Endothelial cell of umbilical vein (primary cell): ENCODE measurements at regions not wholly inside any gene's neighbourhood (a gene's known extent, or its start where the extent isn't known, plus 50 kb on each side); places are given as distances from the start of the nearest gene placed in this dataset.

Experiments used
- BruUV-seq: library from RNA; stranded (reverse); fragments of 400-500 nt; replicated peaks from 2 replicates; lab custom pipeline; 2021; lab: Mats Ljungman, UMichigan
- CTCF ChIA-PET: fragments of 300-600, 350-600 bp; sonication (Branson Sonifier 250); formaldehyde crosslinking; loops from one replicate; lab custom pipeline; 2021; ENCODE audit warnings: antibody characterized with exemption, inconsistent platforms; lab: Charles Lee
- POLR2A ChIA-PET: fragments of 300-600, 350-600 bp; sonication (Branson Sonifier 250); formaldehyde crosslinking; loops from one replicate; lab custom pipeline; 2021; ENCODE audit warnings: antibody characterized with exemption, inconsistent platforms; lab: Charles Lee
- DNase-seq: peaks from one replicate; pipeline ENCODE4 v3.0.0-alpha.2; 2011; ENCODE audit warnings: low read depth, low spot score
- FAIRE-seq: peaks from 2 replicates; lab custom pipeline; 2011; peaks lifted over from hg19 to GRCh38; lab: Jason Lieb, UNC
- H2AFZ ChIP-seq: 2 replicates; pipeline ENCODE4 v1.6.0; 2012; ENCODE audit warnings: low read depth, low read length, control low read depth, inconsistent platforms
- H3K27ac ChIP-seq: 2 replicates; pipeline ENCODE4 v1.5.1; 2011; ENCODE audit warnings: low read depth, mild to moderate bottlenecking, control low read depth, low read length, moderate library complexity; ENCODE audit not compliant: insufficient read depth
- H3K27me3 ChIP-seq, 2 experiments: 2 replicates each; pipeline versions ENCODE4 v1.6.0 to v1.6.1; 2011; ENCODE audit warnings: low read length in 2 of 2, mixed read lengths in 1 of 2; ENCODE audit not compliant: control insufficient read depth in 2 of 2, insufficient read depth in 2 of 2
- H3K36me3 ChIP-seq, 2 experiments: 2 replicates in 1 of 2; 3 replicates in 1 of 2; pipeline ENCODE4 v1.5.1; 2011; ENCODE audit warnings: low read length in 2 of 2, mild to moderate bottlenecking in 1 of 2, moderate library complexity in 1 of 2; ENCODE audit not compliant: control insufficient read depth in 2 of 2, insufficient read depth in 2 of 2; ENCODE audit errors: extremely low read depth in 1 of 2
- H3K4me1 ChIP-seq: 3 replicates; pipeline ENCODE4 v1.5.1; 2011; ENCODE audit warnings: mild to moderate bottlenecking, low read length; ENCODE audit not compliant: control insufficient read depth, insufficient read depth; ENCODE audit errors: extremely low read depth
- H3K4me2 ChIP-seq: 2 replicates; pipeline ENCODE4 v1.6.1; 2011; ENCODE audit warnings: low read length, control low read depth, mixed read lengths; ENCODE audit not compliant: insufficient read depth
- H3K4me3 ChIP-seq, 3 experiments: fragments of 200-600 bp in 1 of 3; sonication (generic), shearing (Covaris generic) in 1 of 3; replicated peaks in 1 of 3; 2 replicates each; pipeline ENCODE4 v1.5.1; 2011 to 2016; ENCODE audit warnings: control low read depth in 3 of 3, low read length in 3 of 3, mild to moderate bottlenecking in 2 of 3, inconsistent platforms in 1 of 3, low read depth in 1 of 3, moderate library complexity in 1 of 3; ENCODE audit not compliant: insufficient read depth in 1 of 3
- H3K79me2 ChIP-seq: 2 replicates; pipeline ENCODE4 v1.6.0; 2012; ENCODE audit warnings: low read length, inconsistent platforms; ENCODE audit not compliant: control insufficient read depth, insufficient read depth
- H3K9ac ChIP-seq: replicated peaks from 2 replicates; pipeline ENCODE3; 2011; ENCODE audit warnings: low read length, control low read depth; ENCODE audit not compliant: insufficient read depth; ENCODE audit errors: extremely low read depth
- H3K9me1 ChIP-seq: replicated peaks from 3 replicates; pipeline ENCODE4 v1.6.0; 2011; ENCODE audit warnings: mild to moderate bottlenecking, low read length; ENCODE audit not compliant: control insufficient read depth, insufficient read depth; ENCODE audit errors: extremely low read depth
- H3K9me3 ChIP-seq: replicated peaks from 2 replicates; pipeline ENCODE4 v1.5.1; 2012; ENCODE audit warnings: low read length, inconsistent platforms; ENCODE audit not compliant: control insufficient read depth, insufficient read depth
- H4K20me1 ChIP-seq: replicated peaks from 2 replicates; pipeline ENCODE3; 2011; ENCODE audit warnings: mild to moderate bottlenecking, low read length; ENCODE audit not compliant: control insufficient read depth, insufficient read depth; ENCODE audit errors: extremely low read depth
- EZH2 ChIP-seq: IDR thresholded peaks from 2 replicates; pipeline ENCODE4 v1.6.1; 2012; ENCODE audit warnings: borderline replicate concordance, low read depth, mild to moderate bottlenecking, moderate library complexity, low read length, inconsistent platforms; ENCODE audit not compliant: severe bottlenecking
- FOS ChIP-seq: IDR thresholded peaks from 2 replicates; pipeline ENCODE4 v1.6.1; 2011; ENCODE audit warnings: mild to moderate bottlenecking, low read length, moderate library complexity, borderline replicate concordance; ENCODE audit not compliant: insufficient read depth
- GATA2 ChIP-seq: IDR thresholded peaks from 2 replicates; pipeline ENCODE4 v1.7.0; 2011; ENCODE audit warnings: low read depth, mild to moderate bottlenecking, moderate library complexity, mixed read lengths, low read length; ENCODE audit not compliant: insufficient read length, insufficient read depth
- JUN ChIP-seq: IDR thresholded peaks from 2 replicates; pipeline ENCODE4 v1.6.1; 2011; ENCODE audit warnings: borderline replicate concordance, low read depth; ENCODE audit not compliant: insufficient read length, insufficient read depth
- MYC ChIP-seq: IDR thresholded peaks from one replicate; pipeline ENCODE4 v1.6.1; 2011; ENCODE audit warnings: mild to moderate bottlenecking, low read depth, low read length
- POLR2A ChIP-seq: IDR thresholded peaks from 2 replicates; pipeline ENCODE4 v1.6.1; 2012; ENCODE audit warnings: low read depth, mild to moderate bottlenecking, control low read depth, low read length
- POLR2AphosphoS5 ChIP-seq: IDR thresholded peaks from 2 replicates; pipeline ENCODE4 v1.6.1; 2012; ENCODE audit warnings: low read depth, mild to moderate bottlenecking, control low read depth, low read length, moderate library complexity; ENCODE audit not compliant: insufficient read depth
- dilution Hi-C: fragments of 300-500 bp; cut with MboI; formaldehyde crosslinking; loops from one replicate; pipeline ENCODE4 v1.15.0; 2019; ENCODE audit warnings: low sequenced_read_pairs; ENCODE audit not compliant: extremely low pct_ligation_motif_present
- intact Hi-C: fragments of 100-400 bp; cut with micrococcal nuclease; formaldehyde crosslinking; loops from one replicate; pipeline ENCODE4 v1.10.0; 2022
- TF ChIP-seq, protein P1 (sequence below): IDR thresholded peaks from 2 replicates; pipeline ENCODE4 v1.6.1; 2011; ENCODE audit not compliant: insufficient read depth, insufficient read length
- TF ChIP-seq, protein P2 (sequence below), 2 donors: IDR thresholded peaks; 1 replicate in 1 of 2; 2 replicates in 1 of 2; pipeline ENCODE4 v1.5.1; 2011; ENCODE audit warnings: low read length in 2 of 2, mild to moderate bottlenecking in 2 of 2, moderate library complexity in 2 of 2, control low read depth in 1 of 2, inconsistent platforms in 1 of 2, low read depth in 1 of 2; ENCODE audit not compliant: insufficient read depth in 1 of 2; ENCODE audit errors: extremely low read depth in 1 of 2

DNA sequence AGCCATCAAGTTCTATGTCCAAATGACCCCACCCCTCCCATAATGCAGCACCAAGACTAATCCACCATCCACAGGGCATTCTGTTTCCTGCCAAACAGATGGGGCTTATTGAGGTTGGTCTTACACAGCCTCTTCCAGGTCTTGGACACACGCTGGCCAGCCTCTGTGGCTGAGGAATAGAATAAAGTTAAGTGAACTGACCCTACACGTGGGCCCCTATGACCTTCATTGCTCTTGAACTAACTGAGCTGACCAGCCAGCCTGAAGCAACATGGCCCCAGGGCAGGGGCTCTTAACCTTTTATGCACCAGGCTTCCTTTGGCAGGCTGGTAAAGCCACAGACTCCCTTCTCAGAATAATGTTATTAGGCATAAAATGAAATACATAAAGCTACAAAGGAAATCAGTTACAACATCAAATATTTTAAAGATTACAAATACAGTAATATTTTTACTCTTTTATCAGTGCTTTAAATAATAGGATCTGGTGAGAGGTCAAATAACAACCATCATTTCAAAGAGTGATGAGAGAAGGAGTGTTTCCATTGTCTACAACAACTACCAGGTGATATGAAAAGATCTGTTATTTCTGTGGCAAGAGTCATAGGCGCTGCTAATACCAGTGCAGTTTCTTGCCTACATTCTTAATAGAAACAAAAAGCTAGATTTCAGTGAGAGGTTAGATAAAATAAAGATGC is 192.9 kb upstream of the NUDT4 start:
- Histone ChIP-seq H3K9ac (no peak overlapping the region), H3K79me2 (no peaks in the 10 kb centered on the region), H3K4me1 (no peaks in the 10 kb centered on the region), H3K27ac (no peak overlapping the region), H3K9me1 (no peaks in the 10 kb centered on the region), H4K20me1 (no peaks in the 10 kb centered on the region), H3K9me3 (no peaks in the 10 kb centered on the region), H2AFZ (peak overlapping the region; percentile 34), H3K27me3 (no peaks in the 10 kb centered on the region), H3K4me2 (no peak overlapping the region), H3K36me3 (no peaks in the 10 kb centered on the region), H3K4me3 (no peak overlapping the region)
- TF ChIP-seq POLR2AphosphoS5 (no peak), GATA2 (no peak), POLR2A (no peak), JUN (no peak), EZH2 (no peak), FOS (no peak), MYC (no peak)
- TF ChIP-seq, protein P1, sequence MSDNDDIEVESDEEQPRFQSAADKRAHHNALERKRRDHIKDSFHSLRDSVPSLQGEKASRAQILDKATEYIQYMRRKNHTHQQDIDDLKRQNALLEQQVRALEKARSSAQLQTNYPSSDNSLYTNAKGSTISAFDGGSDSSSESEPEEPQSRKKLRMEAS = no peak
- TF ChIP-seq, protein P2, sequence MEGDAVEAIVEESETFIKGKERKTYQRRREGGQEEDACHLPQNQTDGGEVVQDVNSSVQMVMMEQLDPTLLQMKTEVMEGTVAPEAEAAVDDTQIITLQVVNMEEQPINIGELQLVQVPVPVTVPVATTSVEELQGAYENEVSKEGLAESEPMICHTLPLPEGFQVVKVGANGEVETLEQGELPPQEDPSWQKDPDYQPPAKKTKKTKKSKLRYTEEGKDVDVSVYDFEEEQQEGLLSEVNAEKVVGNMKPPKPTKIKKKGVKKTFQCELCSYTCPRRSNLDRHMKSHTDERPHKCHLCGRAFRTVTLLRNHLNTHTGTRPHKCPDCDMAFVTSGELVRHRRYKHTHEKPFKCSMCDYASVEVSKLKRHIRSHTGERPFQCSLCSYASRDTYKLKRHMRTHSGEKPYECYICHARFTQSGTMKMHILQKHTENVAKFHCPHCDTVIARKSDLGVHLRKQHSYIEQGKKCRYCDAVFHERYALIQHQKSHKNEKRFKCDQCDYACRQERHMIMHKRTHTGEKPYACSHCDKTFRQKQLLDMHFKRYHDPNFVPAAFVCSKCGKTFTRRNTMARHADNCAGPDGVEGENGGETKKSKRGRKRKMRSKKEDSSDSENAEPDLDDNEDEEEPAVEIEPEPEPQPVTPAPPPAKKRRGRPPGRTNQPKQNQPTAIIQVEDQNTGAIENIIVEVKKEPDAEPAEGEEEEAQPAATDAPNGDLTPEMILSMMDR (IDR thresholded peaks at IDR 0.05; ENCODE audit: extremely low read depth in 1 of 2, insufficient read depth in 1 of 2, low read depth in 1 of 2, low read length in 2 of 2) = no peak
- no TSS peak for BruUV-seq
- ChIA-PET CTCF (interaction anchor here (0.6 to 1.8 kb wide), 2 partner anchors 17 to 115 kb away, joined by 3 to 5 read pairs; no protein-coding TSS in a partner anchor), POLR2A (no interaction called here)
- intact Hi-C loops (no loop called here), dilution Hi-C loops (no loop called here)
- FAIRE-seq (no peak), DNase-seq (no peak)
